Skeletal muscle tissue (tissue), 3 donors: ENCODE measurements at regions not wholly inside any gene's neighbourhood (a gene's known extent, or its start where the extent isn't known, plus 50 kb on each side); places are given as distances from the start of the nearest gene placed in this dataset.

Experiments
- H3K27ac ChIP-seq: one replicate; pipeline ENCODE4 v1.7.0; 2013; ENCODE audit warnings: mild to moderate bottlenecking, low read depth, low read length, inconsistent platforms
- H3K27me3 ChIP-seq, 3 donors: one replicate each; pipeline ENCODE4 v1.7.0; 2013; ENCODE audit warnings: low read length in 3 of 3; ENCODE audit not compliant: control insufficient read depth in 3 of 3, insufficient read depth in 3 of 3
- H3K36me3 ChIP-seq, 3 donors: one replicate each; pipeline ENCODE4 v1.7.0; 2013; ENCODE audit warnings: low read length in 3 of 3; ENCODE audit not compliant: control insufficient read depth in 3 of 3, insufficient read depth in 3 of 3
- H3K4me1 ChIP-seq, 3 donors: one replicate each; pipeline ENCODE4 v1.7.0; 2013; ENCODE audit warnings: low read length in 3 of 3, mild to moderate bottlenecking in 3 of 3; ENCODE audit not compliant: control insufficient read depth in 3 of 3, insufficient read depth in 3 of 3
- H3K4me3 ChIP-seq, 3 donors: one replicate each; pipeline ENCODE4 v1.7.0; 2013; ENCODE audit warnings: low read length in 3 of 3
- H3K9ac ChIP-seq, 3 donors: one replicate each; pipeline ENCODE4 v1.7.0; 2013; ENCODE audit warnings: low read length in 3 of 3, mild to moderate bottlenecking in 3 of 3, moderate library complexity in 2 of 3, low read depth in 1 of 3
- H3K9me3 ChIP-seq, 3 donors: one replicate each; pipeline ENCODE4 v1.7.0; 2013; ENCODE audit warnings: low read length in 3 of 3; ENCODE audit not compliant: control insufficient read depth in 3 of 3
- donor health status: Osteomylitis.

DNA sequence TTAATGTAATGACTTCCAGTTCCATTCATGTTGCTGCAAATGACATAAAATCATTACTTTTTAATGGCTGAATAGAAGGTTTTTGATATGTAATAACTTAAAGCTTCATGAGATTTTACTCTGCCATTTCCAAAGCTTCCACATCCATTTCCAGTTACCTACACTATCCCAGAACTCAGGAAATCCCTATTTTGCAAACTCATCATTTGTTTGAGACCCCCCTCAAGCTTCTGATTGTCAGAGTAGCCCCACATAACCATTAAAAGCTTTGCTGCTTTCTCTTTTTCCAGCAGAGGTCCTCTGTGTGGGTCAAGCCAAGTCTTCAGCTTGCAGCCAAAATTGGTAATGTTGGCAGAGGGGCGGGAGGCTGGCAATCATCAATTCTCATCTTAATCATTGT is 50.6 kb upstream of the IL1R1 start:
- Histone ChIP-seq H3K36me3 (no peaks in the 10 kb centered on the region), H3K27ac (no peak overlapping the region), H3K9me3 (no peaks in the 10 kb centered on the region), H3K4me3 (no peak overlapping the region), H3K9ac (no peak overlapping the region), H3K27me3 (no peaks in the 10 kb centered on the region), H3K4me1 (peaks cover 0 to 4% (median 3%) of the 10 kb centered on the region in 3 donors)

DNA sequence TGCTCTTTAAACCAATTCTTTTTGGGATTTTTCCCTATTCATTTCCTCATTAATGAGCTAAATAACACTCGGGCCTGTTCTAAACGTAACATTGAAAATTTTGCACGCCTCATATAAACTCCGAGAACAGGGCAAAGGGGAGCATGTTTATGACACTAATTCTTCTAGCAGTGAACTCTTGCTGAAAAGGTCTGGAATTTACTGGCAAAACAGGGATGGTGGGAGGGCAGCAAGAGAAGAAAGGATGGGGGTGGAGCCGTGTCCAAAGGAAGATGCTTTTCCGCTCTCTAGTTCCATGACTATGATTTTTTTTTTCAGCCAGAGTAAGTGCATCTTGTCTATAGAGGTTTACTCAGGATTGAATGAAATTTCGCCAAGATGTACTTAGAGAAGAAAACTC is 50.0 kb upstream of the IL1R1 start:
- Histone ChIP-seq H3K27ac (no peak overlapping the region), H3K9me3 (no peaks in the 10 kb centered on the region), H3K27me3 (no peaks in the 10 kb centered on the region), H3K9ac (no peak overlapping the region), H3K36me3 (no peaks in the 10 kb centered on the region), H3K4me1 (peaks cover 0 to 4% (median 3%) of the 10 kb centered on the region in 3 donors), H3K4me3 (no peak overlapping the region)
